ENCODE measurements at regions not wholly inside any gene's neighbourhood (a gene's known extent, or its start where the extent isn't known, plus 50 kb on each side); places are given as distances from the start of the nearest gene placed in this dataset.
A peak's percentile ranks its signal among the peaks of the same experiment; 100 is the strongest.
"Not testable (repeated sequence)": the region's sequence is repeated elsewhere in the genome, so short reads cannot be mapped to it uniquely, and the experiment has no call there.

GRCh38 chr2:145460112-145460511 lies 940.2 kb upstream of the ZEB2 start:
- no peak for DNase-seq (ENCODE audit: low read depth in 2 of 2)

GRCh38 chr2:145431181-145431951 lies 911.4 kb upstream of the ZEB2 start:
- peak in 1 of 2 donors; percentile 7 for DNase-seq (ENCODE audit: low read depth in 2 of 2)

- DNase-seq (ENCODE audit: low read depth in 2 of 2), result no peak
Observed at GRCh38 chr2:145423809-145424208, 903.9 kb upstream of the ZEB2 start.

- no peak for DNase-seq (ENCODE audit: low read depth in 2 of 2)
Observed at GRCh38 chr2:145422576-145422975, 902.7 kb upstream of the ZEB2 start.

- no peak for DNase-seq (ENCODE audit: low read depth in 2 of 2)
Observed at GRCh38 chr2:145421841-145422240, 901.9 kb upstream of the ZEB2 start.

GRCh38 chr2:145416640-145417039 lies 896.7 kb upstream of the ZEB2 start:
- no peak for DNase-seq (ENCODE audit: low read depth in 2 of 2)

- DNase-seq (ENCODE audit: low read depth in 2 of 2), result no peak
Observed at GRCh38 chr2:145415151-145415550, 895.2 kb upstream of the ZEB2 start.

- no peak for DNase-seq (ENCODE audit: low read depth in 2 of 2)
Observed at GRCh38 chr2:145413261-145414030, 893.5 kb upstream of the ZEB2 start.

GRCh38 chr2:145412155-145412554 lies 892.2 kb upstream of the ZEB2 start:
- no peak for DNase-seq (ENCODE audit: low read depth in 2 of 2)

- DNase-seq (ENCODE audit: low read depth in 2 of 2), result no peak
Observed at GRCh38 chr2:145411493-145411892, 891.6 kb upstream of the ZEB2 start.

- DNase-seq (ENCODE audit: low read depth in 2 of 2), result no peak
Observed at GRCh38 chr2:145410086-145410485, 890.2 kb upstream of the ZEB2 start.

- no peak for DNase-seq (ENCODE audit: low read depth in 2 of 2)
Observed at GRCh38 chr2:145408980-145409379, 889.1 kb upstream of the ZEB2 start.

GRCh38 chr2:145404690-145405089 lies 884.8 kb upstream of the ZEB2 start:
- DNase-seq (ENCODE audit: low read depth in 2 of 2), result no peak

- DNase-seq (ENCODE audit: low read depth in 2 of 2), result no peak
Observed at GRCh38 chr2:145402706-145403277, 882.9 kb upstream of the ZEB2 start.

GRCh38 chr2:145399131-145399530 lies 879.2 kb upstream of the ZEB2 start:
- peak in 1 of 2 donors; percentile 2 for DNase-seq (ENCODE audit: low read depth in 2 of 2)

- DNase-seq (ENCODE audit: low read depth in 2 of 2), result no peak
Observed at GRCh38 chr2:145394181-145394580, 874.3 kb upstream of the ZEB2 start.

- no peak for DNase-seq (ENCODE audit: low read depth in 2 of 2)
Observed at GRCh38 chr2:145386973-145387372, 867.1 kb upstream of the ZEB2 start.

- no peak for DNase-seq (ENCODE audit: low read depth in 2 of 2)
Observed at GRCh38 chr2:145383961-145384360, 864.0 kb upstream of the ZEB2 start.

GRCh38 chr2:145380436-145381017 lies 860.6 kb upstream of the ZEB2 start:
- DNase-seq (ENCODE audit: low read depth in 2 of 2), result peak in 1 of 2 donors; percentile 74

- DNase-seq (ENCODE audit: low read depth in 2 of 2), result no peak
Observed at GRCh38 chr2:145379934-145380333, 860.0 kb upstream of the ZEB2 start.

- no peak for DNase-seq (ENCODE audit: low read depth in 2 of 2)
Observed at GRCh38 chr2:145374165-145374564, 854.2 kb upstream of the ZEB2 start.

- DNase-seq (ENCODE audit: low read depth in 2 of 2), result not testable (repeated sequence)
Observed at GRCh38 chr2:145367334-145367733, 847.4 kb upstream of the ZEB2 start.

All from dermis microvascular lymphatic vessel endothelial cell (primary cell).